Glutamatergic neuron (in vitro differentiated cells): ENCODE measurements at regions not wholly inside any gene's neighbourhood (a gene's known extent, or its start where the extent isn't known, plus 50 kb on each side); places are given as distances from the start of the nearest gene placed in this dataset.

Experiments used
- DNase-seq: peaks from one replicate; pipeline ENCODE4 v3.0.0; 2022
- H3K27ac Mint-ChIP-seq: one replicate; pipeline ENCODE4 v1.8.0; 2020; ENCODE audit warnings: mild to moderate bottlenecking, mixed read lengths, inconsistent platforms; ENCODE audit not compliant: unreplicated experiment
- H3K27me3 Mint-ChIP-seq: one replicate; pipeline ENCODE4 v1.8.0; 2020; ENCODE audit warnings: mild to moderate bottlenecking, moderate library complexity, mixed read lengths, inconsistent platforms; ENCODE audit not compliant: unreplicated experiment
- H3K36me3 Mint-ChIP-seq: one replicate; pipeline ENCODE4 v1.8.0; 2020; ENCODE audit warnings: mild to moderate bottlenecking, mixed read lengths, inconsistent platforms; ENCODE audit not compliant: unreplicated experiment
- H3K4me1 Mint-ChIP-seq: one replicate; pipeline ENCODE4 v1.8.0; 2020; ENCODE audit warnings: mild to moderate bottlenecking, low read depth, mixed read lengths, inconsistent platforms; ENCODE audit not compliant: unreplicated experiment
- H3K4me3 Mint-ChIP-seq: one replicate; pipeline ENCODE4 v1.8.0; 2020; ENCODE audit warnings: mild to moderate bottlenecking, mixed read lengths, inconsistent platforms; ENCODE audit not compliant: unreplicated experiment
- H3K9me3 Mint-ChIP-seq: one replicate; pipeline ENCODE4 v1.8.0; 2020; ENCODE audit warnings: mild to moderate bottlenecking, moderate library complexity, mixed read lengths, inconsistent platforms; ENCODE audit not compliant: unreplicated experiment
- CTCF ChIP-seq: fragments of 200-600 bp; sonication (generic); IDR thresholded peaks from one replicate; pipeline ENCODE4 v1.5.0; 2021; ENCODE audit not compliant: partially characterized antibody, unreplicated experiment

GRCh38 chr9:12230708-12231107 lies 462.5 kb upstream of the TYRP1 start:
- Mint-ChIP-seq H3K4me3 (no peak overlapping the region), H3K27me3 (no peaks in the 10 kb centered on the region), H3K36me3 (peaks cover 8% of the 10 kb centered on the region), H3K9me3 (peaks cover 2% of the 10 kb centered on the region), H3K4me1 (no peaks in the 10 kb centered on the region), H3K27ac (no peak overlapping the region)
- TF ChIP-seq CTCF, result no peak
- DNase-seq, result no peak

GRCh38 chr9:12231832-12232231 lies 461.4 kb upstream of the TYRP1 start:
- peaks cover 8% of the 10 kb centered on the region for H3K36me3 Mint-ChIP-seq
- no peaks in the 10 kb centered on the region for H3K4me1 Mint-ChIP-seq
- H3K4me3 Mint-ChIP-seq, result no peak overlapping the region
- H3K9me3 Mint-ChIP-seq, result peaks cover 2% of the 10 kb centered on the region
- no peak overlapping the region for H3K27ac Mint-ChIP-seq
- DNase-seq, result no peak
- TF ChIP-seq CTCF, result no peak
- H3K27me3 Mint-ChIP-seq, result no peaks in the 10 kb centered on the region

- no peak for DNase-seq
- Mint-ChIP-seq H3K4me3 (no peak overlapping the region), H3K36me3 (peaks cover 8% of the 10 kb centered on the region), H3K27me3 (no peaks in the 10 kb centered on the region), H3K27ac (no peak overlapping the region), H3K4me1 (no peaks in the 10 kb centered on the region), H3K9me3 (peaks cover 2% of the 10 kb centered on the region)
- TF ChIP-seq CTCF, result no peak
Observed at GRCh38 chr9:12232836-12233235, 460.3 kb upstream of the TYRP1 start.

GRCh38 chr9:12253941-12254340 lies 439.2 kb upstream of the TYRP1 start:
- H3K27me3 Mint-ChIP-seq, result no peaks in the 10 kb centered on the region
- H3K4me3 Mint-ChIP-seq, result no peak overlapping the region
- H3K4me1 Mint-ChIP-seq, result no peaks in the 10 kb centered on the region
- peaks cover 1% of the 10 kb centered on the region for H3K9me3 Mint-ChIP-seq
- DNase-seq, result no peak
- no peaks in the 10 kb centered on the region for H3K36me3 Mint-ChIP-seq
- no peak for TF ChIP-seq CTCF
- H3K27ac Mint-ChIP-seq, result no peak overlapping the region

GRCh38 chr9:12266758-12267157 lies 426.4 kb upstream of the TYRP1 start:
- TF ChIP-seq CTCF, result no peak
- no peak overlapping the region for H3K4me3 Mint-ChIP-seq
- no peaks in the 10 kb centered on the region for H3K27me3 Mint-ChIP-seq
- H3K36me3 Mint-ChIP-seq, result no peaks in the 10 kb centered on the region
- H3K27ac Mint-ChIP-seq, result no peak overlapping the region
- DNase-seq, result no peak
- no peaks in the 10 kb centered on the region for H3K9me3 Mint-ChIP-seq
- no peaks in the 10 kb centered on the region for H3K4me1 Mint-ChIP-seq
